Stimulated activated CD8-positive, alpha-beta memory T cell treated with anti-CD3 and anti-CD28 coated beads, Interleukin-15, amount 100 ng/mL, for 1 hour (primary cell): ENCODE measurements at regions not wholly inside any gene's neighbourhood (a gene's known extent, or its start where the extent isn't known, plus 50 kb on each side); places are given as distances from the start of the nearest gene placed in this dataset.

Source experiments
- DNase-seq: peaks from one replicate; pipeline ENCODE4 v3.0.0-alpha.2; 2020; ENCODE audit warnings: low read depth

GRCh38 chr5:68872088-68872839 lies 221.6 kb upstream of the SLC30A5 start:
- DNase-seq, result no peak

GRCh38 chr5:68873198-68873597 lies 220.6 kb upstream of the SLC30A5 start:
- DNase-seq, result no peak

GRCh38 chr5:68875351-68875750 lies 218.5 kb upstream of the SLC30A5 start:
- no peak for DNase-seq

- DNase-seq, result no peak
Observed at GRCh38 chr5:68883436-68883835, 210.4 kb upstream of the SLC30A5 start.

- no peak for DNase-seq
Observed at GRCh38 chr5:68884144-68884754, 209.6 kb upstream of the SLC30A5 start.

- no peak for DNase-seq
Observed at GRCh38 chr5:68884883-68885282, 208.9 kb upstream of the SLC30A5 start.

- DNase-seq, result no peak
Observed at GRCh38 chr5:68886814-68887213, 207.0 kb upstream of the SLC30A5 start.

GRCh38 chr5:68891718-68892117 lies 202.1 kb upstream of the SLC30A5 start:
- DNase-seq, result no peak

- no peak for DNase-seq
Observed at GRCh38 chr5:68894673-68895072, 199.1 kb upstream of the SLC30A5 start.

- DNase-seq, result no peak
Observed at GRCh38 chr5:68898951-68899471, 194.8 kb upstream of the SLC30A5 start.

GRCh38 chr5:68911840-68912690 lies 181.7 kb upstream of the SLC30A5 start:
- DNase-seq, result no peak

GRCh38 chr5:68915079-68915478 lies 178.7 kb upstream of the SLC30A5 start:
- no peak for DNase-seq

GRCh38 chr5:68918306-68918705 lies 175.5 kb upstream of the SLC30A5 start:
- DNase-seq, result no peak

- no peak for DNase-seq
Observed at GRCh38 chr5:68919988-68920490, 173.8 kb upstream of the SLC30A5 start.

- DNase-seq, result no peak
Observed at GRCh38 chr5:68920888-68921287, 172.9 kb upstream of the SLC30A5 start.

GRCh38 chr5:68922172-68922987 lies 171.4 kb upstream of the SLC30A5 start:
- no peak for DNase-seq

- DNase-seq, result no peak
Observed at GRCh38 chr5:68924481-68925145, 169.2 kb upstream of the SLC30A5 start.

GRCh38 chr5:68928617-68929302 lies 165.1 kb upstream of the SLC30A5 start:
- DNase-seq, result no peak

- no peak for DNase-seq
Observed at GRCh38 chr5:68930139-68930538, 163.7 kb upstream of the SLC30A5 start.

GRCh38 chr5:68932830-68933434 lies 160.9 kb upstream of the SLC30A5 start:
- no peak for DNase-seq
